ENCODE measurements at regions not wholly inside any gene's neighbourhood (a gene's known extent, or its start where the extent isn't known, plus 50 kb on each side); places are given as distances from the start of the nearest gene placed in this dataset.

DNA sequence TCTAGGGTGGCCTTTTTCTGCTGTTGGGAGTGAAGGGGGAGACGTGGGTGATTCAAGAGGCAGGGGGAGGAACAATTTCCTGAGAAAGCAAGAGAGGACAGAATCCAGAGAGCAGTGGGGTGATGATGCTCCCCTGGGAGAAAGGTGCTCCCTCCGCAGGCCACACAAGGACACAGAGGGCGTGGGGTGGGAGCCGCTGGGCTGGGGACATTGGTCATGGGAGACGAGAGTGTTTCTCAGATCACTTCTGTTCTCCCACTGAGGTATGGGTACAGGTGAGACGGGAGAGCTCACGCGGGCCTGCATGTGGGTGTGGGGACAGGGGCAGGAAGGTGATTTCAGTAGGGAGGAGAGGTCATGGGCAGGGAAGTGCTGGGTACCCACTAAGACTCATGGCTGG, 259.5 kb upstream of the CTBP2 start (continued):
- TF ChIP-seq NR2C2 (IDR thresholded peaks at IDR 0.05; ENCODE audit: borderline replicate concordance, control insufficient read depth, insufficient read length, low read depth), result no peak
- no peak for TF ChIP-seq NFIC (IDR thresholded peaks at IDR 0.05; ENCODE audit: low read depth, low read length)
- TF ChIP-seq RCOR1 (conservative IDR thresholded peaks at IDR 0.05; ENCODE audit: low read depth, low read length), result no peak

DNA sequence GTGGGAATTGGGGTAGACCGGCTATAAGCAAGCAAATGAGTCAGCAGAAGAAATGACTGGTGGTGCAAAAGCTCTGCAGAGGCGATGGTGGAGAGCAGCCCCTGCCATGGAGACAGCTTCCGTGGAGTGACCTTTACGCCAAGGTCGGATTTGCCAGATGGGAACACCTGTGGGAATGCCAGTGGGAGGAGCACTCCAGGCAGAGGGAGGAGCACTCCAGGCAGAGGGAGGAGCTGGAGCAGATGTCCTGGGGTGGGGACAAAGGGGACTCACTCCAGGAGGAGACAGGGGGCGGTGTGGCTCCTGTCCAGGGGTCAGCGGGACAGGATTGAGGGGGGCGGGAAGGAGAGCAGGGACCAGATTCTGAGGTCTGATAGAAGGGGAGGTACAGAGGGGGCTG, 258.8 kb upstream of the CTBP2 start:
- BruUV-seq (replicated peaks), result no TSS peak
- ChIA-PET SMC1A (ENCODE audit: uncharacterized antibody, unreplicated experiment) (no interaction called here), POLR2A (no interaction called here), RAD21 (ENCODE audit: unreplicated experiment) (no interaction called here), CTCF (no interaction called here)
- no peak for DNase-seq (ENCODE audit: low read depth, low spot score)
- 64% methylated on average over 6 of the region's 8 CpGs for WGBS (ENCODE audit: insufficient coverage, insufficient replicate concordance, low lambda C conversion rate, missing lambda C conversion rate)
- intact Hi-C loops (cut with micrococcal nuclease; ENCODE audit: unreplicated experiment), result no loop called here
- Histone ChIP-seq H3K79me2 (ENCODE audit: control insufficient read depth, insufficient read depth, low read length) (no peaks in the 10 kb centered on the region), H3K27me3 (replicated peaks in 1 of 2; ENCODE audit: control insufficient read depth in 2 of 2, insufficient read depth in 2 of 2, low read length in 1 of 2) (no peaks in the 10 kb centered on the region), H4K20me1 (ENCODE audit: control insufficient read depth, insufficient read depth) (no peaks in the 10 kb centered on the region), H3K4me1 (ENCODE audit: control insufficient read depth, insufficient read depth, low read length) (no peaks in the 10 kb centered on the region), H3K4me2 (ENCODE audit: control insufficient read depth, insufficient read depth) (no peak overlapping the region), H3K36me3 (ENCODE audit: control insufficient read depth in 2 of 2, insufficient read depth in 2 of 2, low read length in 1 of 2) (no peaks in the 10 kb centered on the region), H3K9me3 (replicated peaks; ENCODE audit: control insufficient read depth, insufficient read depth, low read length) (no peaks in the 10 kb centered on the region), H2AFZ (ENCODE audit: control insufficient read depth, low read depth, low read length) (no peak overlapping the region), H3K4me3 (no peak overlapping the region), H3K9ac (ENCODE audit: control insufficient read depth, insufficient read depth, low read length) (no peak overlapping the region), H3K27ac (ENCODE audit: control insufficient read depth, insufficient read depth) (no peak overlapping the region)
- ATAC-seq, result no peak
- FAIRE-seq, result no peak
- in situ Hi-C loops (cut with MboI), result no loop called here
- TF ChIP-seq HDAC2 (IDR thresholded peaks at IDR 0.05) (no peak), CREM (IDR thresholded peaks at IDR 0.05; ENCODE audit: low read depth) (no peak), NFXL1 (IDR thresholded peaks at IDR 0.05; ENCODE audit: borderline replicate concordance) (no peak), RUNX3 (IDR thresholded peaks at IDR 0.05; ENCODE audit: low read length) (no peak), ZNF217 (IDR thresholded peaks at IDR 0.05) (no peak), ZNF622 (IDR thresholded peaks at IDR 0.05) (no peak), ZBED1 (IDR thresholded peaks at IDR 0.05; ENCODE audit: borderline replicate concordance) (no peak), BACH1 (IDR thresholded peaks at IDR 0.05; ENCODE audit: borderline replicate concordance) (no peak), SIX5 (IDR thresholded peaks at IDR 0.05; ENCODE audit: low read depth, low read length, severe bottlenecking) (no peak), TBL1XR1 (IDR thresholded peaks at IDR 0.05; ENCODE audit: low read depth, low read length) (no peak)
- TF ChIP-seq, protein P1, sequence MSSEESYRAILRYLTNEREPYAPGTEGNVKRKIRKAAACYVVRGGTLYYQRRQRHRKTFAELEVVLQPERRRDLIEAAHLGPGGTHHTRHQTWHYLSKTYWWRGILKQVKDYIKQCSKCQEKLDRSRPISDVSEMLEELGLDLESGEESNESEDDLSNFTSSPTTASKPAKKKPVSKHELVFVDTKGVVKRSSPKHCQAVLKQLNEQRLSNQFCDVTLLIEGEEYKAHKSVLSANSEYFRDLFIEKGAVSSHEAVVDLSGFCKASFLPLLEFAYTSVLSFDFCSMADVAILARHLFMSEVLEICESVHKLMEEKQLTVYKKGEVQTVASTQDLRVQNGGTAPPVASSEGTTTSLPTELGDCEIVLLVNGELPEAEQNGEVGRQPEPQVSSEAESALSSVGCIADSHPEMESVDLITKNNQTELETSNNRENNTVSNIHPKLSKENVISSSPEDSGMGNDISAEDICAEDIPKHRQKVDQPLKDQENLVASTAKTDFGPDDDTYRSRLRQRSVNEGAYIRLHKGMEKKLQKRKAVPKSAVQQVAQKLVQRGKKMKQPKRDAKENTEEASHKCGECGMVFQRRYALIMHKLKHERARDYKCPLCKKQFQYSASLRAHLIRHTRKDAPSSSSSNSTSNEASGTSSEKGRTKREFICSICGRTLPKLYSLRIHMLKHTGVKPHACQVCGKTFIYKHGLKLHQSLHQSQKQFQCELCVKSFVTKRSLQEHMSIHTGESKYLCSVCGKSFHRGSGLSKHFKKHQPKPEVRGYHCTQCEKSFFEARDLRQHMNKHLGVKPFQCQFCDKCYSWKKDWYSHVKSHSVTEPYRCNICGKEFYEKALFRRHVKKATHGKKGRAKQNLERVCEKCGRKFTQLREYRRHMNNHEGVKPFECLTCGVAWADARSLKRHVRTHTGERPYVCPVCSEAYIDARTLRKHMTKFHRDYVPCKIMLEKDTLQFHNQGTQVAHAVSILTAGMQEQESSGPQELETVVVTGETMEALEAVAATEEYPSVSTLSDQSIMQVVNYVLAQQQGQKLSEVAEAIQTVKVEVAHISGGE (CRISPR knock-in tag; IDR thresholded peaks at IDR 0.05), result no peak
- TF ChIP-seq, protein P2, sequence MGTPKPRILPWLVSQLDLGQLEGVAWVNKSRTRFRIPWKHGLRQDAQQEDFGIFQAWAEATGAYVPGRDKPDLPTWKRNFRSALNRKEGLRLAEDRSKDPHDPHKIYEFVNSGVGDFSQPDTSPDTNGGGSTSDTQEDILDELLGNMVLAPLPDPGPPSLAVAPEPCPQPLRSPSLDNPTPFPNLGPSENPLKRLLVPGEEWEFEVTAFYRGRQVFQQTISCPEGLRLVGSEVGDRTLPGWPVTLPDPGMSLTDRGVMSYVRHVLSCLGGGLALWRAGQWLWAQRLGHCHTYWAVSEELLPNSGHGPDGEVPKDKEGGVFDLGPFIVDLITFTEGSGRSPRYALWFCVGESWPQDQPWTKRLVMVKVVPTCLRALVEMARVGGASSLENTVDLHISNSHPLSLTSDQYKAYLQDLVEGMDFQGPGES (IDR thresholded peaks at IDR 0.05), result no peak
- TF ChIP-seq, protein P3, sequence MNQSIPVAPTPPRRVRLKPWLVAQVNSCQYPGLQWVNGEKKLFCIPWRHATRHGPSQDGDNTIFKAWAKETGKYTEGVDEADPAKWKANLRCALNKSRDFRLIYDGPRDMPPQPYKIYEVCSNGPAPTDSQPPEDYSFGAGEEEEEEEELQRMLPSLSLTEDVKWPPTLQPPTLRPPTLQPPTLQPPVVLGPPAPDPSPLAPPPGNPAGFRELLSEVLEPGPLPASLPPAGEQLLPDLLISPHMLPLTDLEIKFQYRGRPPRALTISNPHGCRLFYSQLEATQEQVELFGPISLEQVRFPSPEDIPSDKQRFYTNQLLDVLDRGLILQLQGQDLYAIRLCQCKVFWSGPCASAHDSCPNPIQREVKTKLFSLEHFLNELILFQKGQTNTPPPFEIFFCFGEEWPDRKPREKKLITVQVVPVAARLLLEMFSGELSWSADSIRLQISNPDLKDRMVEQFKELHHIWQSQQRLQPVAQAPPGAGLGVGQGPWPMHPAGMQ (IDR thresholded peaks at IDR 0.05; ENCODE audit: borderline replicate concordance), result no peak
- TF ChIP-seq, protein P4, sequence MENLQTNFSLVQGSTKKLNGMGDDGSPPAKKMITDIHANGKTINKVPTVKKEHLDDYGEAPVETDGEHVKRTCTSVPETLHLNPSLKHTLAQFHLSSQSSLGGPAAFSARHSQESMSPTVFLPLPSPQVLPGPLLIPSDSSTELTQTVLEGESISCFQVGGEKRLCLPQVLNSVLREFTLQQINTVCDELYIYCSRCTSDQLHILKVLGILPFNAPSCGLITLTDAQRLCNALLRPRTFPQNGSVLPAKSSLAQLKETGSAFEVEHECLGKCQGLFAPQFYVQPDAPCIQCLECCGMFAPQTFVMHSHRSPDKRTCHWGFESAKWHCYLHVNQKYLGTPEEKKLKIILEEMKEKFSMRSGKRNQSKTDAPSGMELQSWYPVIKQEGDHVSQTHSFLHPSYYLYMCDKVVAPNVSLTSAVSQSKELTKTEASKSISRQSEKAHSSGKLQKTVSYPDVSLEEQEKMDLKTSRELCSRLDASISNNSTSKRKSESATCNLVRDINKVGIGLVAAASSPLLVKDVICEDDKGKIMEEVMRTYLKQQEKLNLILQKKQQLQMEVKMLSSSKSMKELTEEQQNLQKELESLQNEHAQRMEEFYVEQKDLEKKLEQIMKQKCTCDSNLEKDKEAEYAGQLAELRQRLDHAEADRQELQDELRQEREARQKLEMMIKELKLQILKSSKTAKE (IDR thresholded peaks at IDR 0.05; ENCODE audit: low read depth, poor library complexity, severe bottlenecking), result no peak
